Right lobe of liver (tissue), 6 donors: ENCODE measurements at regions not wholly inside any gene's neighbourhood (a gene's known extent, or its start where the extent isn't known, plus 50 kb on each side); places are given as distances from the start of the nearest gene placed in this dataset.
"Not testable (repeated sequence)": the region's sequence is repeated elsewhere in the genome, so short reads cannot be mapped to it uniquely, and the experiment has no call there.

Experiments
- ATAC-seq, 4 donors: fragments of 200-7000 bp; cut with Tn5 transposase; one replicate each; pipeline ENCODE4 v1.9.1; 2020; ENCODE audit warnings: mild to moderate bottlenecking in 4 of 4, moderate library complexity in 4 of 4
- DNase-seq, 3 donors: peaks; one replicate each; pipeline ENCODE4 v3.0.0-alpha.2; 2020
- H3K27ac ChIP-seq, 3 donors: fragments of 200-600 bp; one replicate each; pipeline ENCODE4 v1.8.0; 2022
- H3K27me3 ChIP-seq, 2 donors: fragments of 200-600 bp; one replicate each; pipeline ENCODE4 v1.8.0; 2022
- H3K36me3 ChIP-seq, 4 donors: fragments of 200-600 bp; sonication (generic) in 1 of 4; one replicate each; pipeline versions ENCODE4 v1.5.1 to v1.8.0; 2017 to 2022; ENCODE audit warnings: control low read depth in 1 of 4
- H3K4me1 ChIP-seq, 4 donors: fragments of 200-600 bp; sonication (generic) in 1 of 4; one replicate each; pipeline versions ENCODE4 v1.5.1 to v1.8.0; 2017 to 2022; ENCODE audit warnings: control low read depth in 1 of 4
- H3K4me3 ChIP-seq, 3 donors: fragments of 200-600 bp; one replicate each; pipeline ENCODE4 v1.8.0; 2022
- H3K9me3 ChIP-seq, 4 donors: fragments of 200-600 bp; sonication (generic) in 1 of 4; one replicate each; pipeline versions ENCODE4 v1.5.1 to v1.8.0; 2017 to 2022; ENCODE audit warnings: control low read depth in 1 of 4
- CTCF ChIP-seq, 4 donors: fragments of 200-600 bp in 3 of 4; fragments of 450-650 bp in 1 of 4; IDR thresholded peaks; one replicate each; pipeline versions ENCODE4 v1.5.1 to v1.8.0; 2016 to 2022; ENCODE audit warnings: antibody characterized with exemption in 4 of 4, mild to moderate bottlenecking in 2 of 4
- POLR2A ChIP-seq: fragments of 450-650 bp; IDR thresholded peaks from one replicate; pipeline ENCODE4 v1.6.1; 2017; ENCODE audit warnings: antibody characterized with exemption, mild to moderate bottlenecking
- WGBS: methylation state at CpG from one replicate; pipeline ENCODE4 v1.1.6; 2018; ENCODE audit warnings: low coverage, low lambda C conversion rate; ENCODE audit not compliant: insufficient coverage; ENCODE audit errors: missing lambda C conversion rate; 5-methylcytosine and 5-hydroxymethylcytosine counted together
- intact Hi-C, 2 donors: fragments of 100-400 bp; cut with DNase I; formaldehyde crosslinking; loops; one replicate each; pipeline versions ENCODE4 v1.11.2 to v1.14.1; 2022
- donor health status: DM: no; HTN: yes; CAD: no.
- donor health status: DM: no; HTN: no; CAD: no.
- donor health status: DM: no; HTN: no; CAD: no.
- donor health status: DM: no; HTN: yes; CAD: no.
- donor health status: DM: no; HTN: yes; CAD: no.

GRCh38 chr13:44730851-44731250 lies 154.7 kb upstream of the TSC22D1 start:
- WGBS: 0% methylated on average over 1 of the region's 1 CpG
- DNase-seq (no peak), ATAC-seq (no peak)
- no peaks in the 10 kb centered on the region for H3K9me3 ChIP-seq
- no peak overlapping the region for H3K27ac ChIP-seq
- TF ChIP-seq POLR2A (no peak), CTCF (IDR thresholded peaks at IDR 0.05) (no peak)
- H3K36me3 ChIP-seq: no peaks in the 10 kb centered on the region
- no peaks in the 10 kb centered on the region for H3K27me3 ChIP-seq
- no peaks in the 10 kb centered on the region for H3K4me1 ChIP-seq
- intact Hi-C loops: no loop called here
- no peak overlapping the region for H3K4me3 ChIP-seq

GRCh38 chr13:44730099-44730498 lies 154.0 kb upstream of the TSC22D1 start:
- ATAC-seq: no peak
- no peak overlapping the region for H3K27ac ChIP-seq
- H3K4me3 ChIP-seq: no peak overlapping the region
- no peaks in the 10 kb centered on the region for H3K36me3 ChIP-seq
- TF ChIP-seq CTCF (IDR thresholded peaks at IDR 0.05): no peak
- TF ChIP-seq POLR2A: no peak
- no peak for DNase-seq
- 82% methylated on average over 14 of the region's 15 CpGs for WGBS
- intact Hi-C loops: no loop called here
- no peaks in the 10 kb centered on the region for H3K9me3 ChIP-seq
- no peaks in the 10 kb centered on the region for H3K27me3 ChIP-seq
- no peaks in the 10 kb centered on the region for H3K4me1 ChIP-seq

GRCh38 chr13:44727591-44727990 lies 151.5 kb upstream of the TSC22D1 start:
- ATAC-seq, intact Hi-C loops, H3K4me3 ChIP-seq, H3K27me3 ChIP-seq, H3K27ac ChIP-seq, DNase-seq, H3K36me3 ChIP-seq, H3K9me3 ChIP-seq, H3K4me1 ChIP-seq: not testable (repeated sequence)
- 83% methylated on average over 7 of the region's 7 CpGs for WGBS

- H3K4me3 ChIP-seq: no peak overlapping the region
- DNase-seq: no peak
- no peaks in the 10 kb centered on the region for H3K27me3 ChIP-seq
- peaks cover 0 to 4% (median 0%) of the 10 kb centered on the region in 4 donors for H3K9me3 ChIP-seq
- no peak for ATAC-seq
- TF ChIP-seq CTCF (IDR thresholded peaks at IDR 0.05) (no peak), POLR2A (no peak)
- intact Hi-C loops: no loop called here
- H3K27ac ChIP-seq: no peak overlapping the region
- H3K4me1 ChIP-seq: no peaks in the 10 kb centered on the region
- no peaks in the 10 kb centered on the region for H3K36me3 ChIP-seq
- 54% methylated on average over 3 of the region's 6 CpGs for WGBS
Observed at GRCh38 chr13:44726778-44727177, 150.6 kb upstream of the TSC22D1 start.

- Histone ChIP-seq H3K36me3 (no peaks in the 10 kb centered on the region), H3K9me3 (peaks cover 0 to 4% (median 0%) of the 10 kb centered on the region in 4 donors), H3K4me1 (no peaks in the 10 kb centered on the region), H3K27me3 (no peaks in the 10 kb centered on the region), H3K27ac (no peak overlapping the region), H3K4me3 (no peak overlapping the region)
- WGBS: 85% methylated on average over 3 of the region's 3 CpGs
- intact Hi-C loops: no loop called here
- TF ChIP-seq CTCF (IDR thresholded peaks at IDR 0.05): no peak
- no peak for TF ChIP-seq POLR2A
- ATAC-seq (no peak), DNase-seq (no peak)
Observed at GRCh38 chr13:44726214-44726613, 150.1 kb upstream of the TSC22D1 start.
